UCSD-AML1 (cell line): ENCODE measurements at regions not wholly inside any gene's neighbourhood (a gene's known extent, or its start where the extent isn't known, plus 50 kb on each side); places are given as distances from the start of the nearest gene placed in this dataset.

Source experiments
- DNase-seq: peaks from one replicate; lab custom pipeline; 2025; ENCODE audit not compliant: unreplicated experiment; lab: John Stamatoyannopoulos, UW

- no peak for DNase-seq
These were observed 270.6 kb downstream of the AEBP2 start for GRCh38 chr12:19709889-19710288.

- DNase-seq = no peak
These were observed 271.8 kb downstream of the AEBP2 start for GRCh38 chr12:19710811-19711793.

- DNase-seq = no peak
These were observed 272.7 kb downstream of the AEBP2 start for GRCh38 chr12:19712041-19712440.

- DNase-seq = no peak
These were observed 279.1 kb downstream of the AEBP2 start for GRCh38 chr12:19718401-19718800.

- no peak for DNase-seq
These were observed 280.4 kb downstream of the AEBP2 start for GRCh38 chr12:19719672-19720071.

- DNase-seq = no peak
These were observed 286.8 kb downstream of the AEBP2 start for GRCh38 chr12:19726122-19726521.

- DNase-seq = no peak
These were observed 287.3 kb downstream of the AEBP2 start for GRCh38 chr12:19726592-19726991.

- no peak for DNase-seq
These were observed 297.7 kb downstream of the AEBP2 start for GRCh38 chr12:19737019-19737418.

GRCh38 chr12:19739195-19739776, 300.0 kb downstream of the AEBP2 start:
- DNase-seq = no peak

GRCh38 chr12:19740472-19741131, 301.3 kb downstream of the AEBP2 start:
- DNase-seq = no peak

- DNase-seq = no peak
These were observed 301.8 kb downstream of the AEBP2 start for GRCh38 chr12:19741132-19741489.

GRCh38 chr12:19744705-19745218, 305.5 kb downstream of the AEBP2 start:
- no peak for DNase-seq

GRCh38 chr12:19746471-19746870, 307.2 kb downstream of the AEBP2 start:
- DNase-seq = no peak

GRCh38 chr12:19749906-19750574, 310.7 kb downstream of the AEBP2 start:
- no peak for DNase-seq

- DNase-seq = no peak
These were observed 311.8 kb downstream of the AEBP2 start for GRCh38 chr12:19751078-19751477.

GRCh38 chr12:19752712-19753111, 313.4 kb downstream of the AEBP2 start:
- no peak for DNase-seq

- no peak for DNase-seq
These were observed 315.8 kb downstream of the AEBP2 start for GRCh38 chr12:19755136-19755535.

- no peak for DNase-seq
These were observed 318.1 kb downstream of the AEBP2 start for GRCh38 chr12:19757317-19757877.

GRCh38 chr12:19759227-19759626, 319.9 kb downstream of the AEBP2 start:
- DNase-seq = no peak

- no peak for DNase-seq
These were observed 321.3 kb downstream of the AEBP2 start for GRCh38 chr12:19760611-19761010.

- no peak for DNase-seq
These were observed 322.2 kb downstream of the AEBP2 start for GRCh38 chr12:19761463-19761862.
